Cardiac muscle cell (in vitro differentiated cells and primary cell): ENCODE measurements at regions not wholly inside any gene's neighbourhood (a gene's known extent, or its start where the extent isn't known, plus 50 kb on each side); places are given as distances from the start of the nearest gene placed in this dataset.

Experiments
- DNase-seq, 2 donors: peaks; one replicate each; pipeline versions ENCODE4 v3.0.0 to v3.0.0-alpha.2; 2010 to 2017; ENCODE audit warnings: low read depth in 1 of 2, low spot score in 1 of 2
- H3K27ac ChIP-seq: fragments of 200-600 bp; sonication (generic); 2 replicates; pipeline ENCODE4 v1.5.1; 2016
- H3K27me3 ChIP-seq: fragments of 200-600 bp; sonication (generic); 2 replicates; pipeline ENCODE4 v1.6.0; 2016; ENCODE audit warnings: control low read depth
- H3K36me3 ChIP-seq: fragments of 200-600 bp; sonication (generic); 2 replicates; pipeline ENCODE4 v1.5.1; 2016; ENCODE audit warnings: control low read depth
- H3K4me1 ChIP-seq: fragments of 200-600 bp; sonication (generic); 2 replicates; pipeline ENCODE4 v1.8.1; 2017; ENCODE audit warnings: low read depth, mild to moderate bottlenecking, mixed run types
- H3K4me3 ChIP-seq: fragments of 200-600 bp; sonication (generic); 2 replicates; pipeline ENCODE4 v1.5.1; 2016; ENCODE audit warnings: mild to moderate bottlenecking
- H3K9me3 ChIP-seq: fragments of 200-600 bp; sonication (generic); 2 replicates; pipeline ENCODE4 v1.5.1; 2017; ENCODE audit warnings: low read depth, mild to moderate bottlenecking, control low read depth
- TF ChIP-seq, protein P1 (sequence below): IDR thresholded peaks from 2 replicates; pipeline ENCODE4 v1.5.1; 2012; ENCODE audit warnings: low read depth, mild to moderate bottlenecking, low read length

DNA sequence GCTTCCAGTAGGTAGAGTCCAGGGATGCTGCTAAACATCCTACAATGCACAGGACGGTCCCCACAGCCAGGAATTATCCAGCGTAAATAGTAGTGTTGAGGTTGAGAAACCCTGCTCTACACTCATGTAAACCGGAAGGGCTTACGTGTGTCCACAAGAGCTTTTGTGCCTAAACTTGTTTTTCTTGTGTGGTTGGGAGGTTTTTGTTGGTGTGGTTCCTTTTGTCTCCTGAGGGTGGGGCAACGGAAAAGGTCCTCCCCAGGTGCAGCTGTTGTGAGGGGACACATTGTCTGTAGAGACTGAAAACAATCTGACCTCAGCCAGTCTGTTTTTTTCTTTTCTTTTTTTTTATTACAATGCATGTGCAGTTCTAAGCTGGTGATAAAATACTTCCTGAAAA lies 72.7 kb upstream of the MGAT5 start:
- Histone ChIP-seq H3K36me3 (no peaks in the 10 kb centered on the region), H3K4me3 (no peak overlapping the region), H3K4me1 (peaks cover 8% of the 10 kb centered on the region), H3K27me3 (no peaks in the 10 kb centered on the region), H3K27ac (no peak overlapping the region), H3K9me3 (no peaks in the 10 kb centered on the region)
- TF ChIP-seq, protein P1, sequence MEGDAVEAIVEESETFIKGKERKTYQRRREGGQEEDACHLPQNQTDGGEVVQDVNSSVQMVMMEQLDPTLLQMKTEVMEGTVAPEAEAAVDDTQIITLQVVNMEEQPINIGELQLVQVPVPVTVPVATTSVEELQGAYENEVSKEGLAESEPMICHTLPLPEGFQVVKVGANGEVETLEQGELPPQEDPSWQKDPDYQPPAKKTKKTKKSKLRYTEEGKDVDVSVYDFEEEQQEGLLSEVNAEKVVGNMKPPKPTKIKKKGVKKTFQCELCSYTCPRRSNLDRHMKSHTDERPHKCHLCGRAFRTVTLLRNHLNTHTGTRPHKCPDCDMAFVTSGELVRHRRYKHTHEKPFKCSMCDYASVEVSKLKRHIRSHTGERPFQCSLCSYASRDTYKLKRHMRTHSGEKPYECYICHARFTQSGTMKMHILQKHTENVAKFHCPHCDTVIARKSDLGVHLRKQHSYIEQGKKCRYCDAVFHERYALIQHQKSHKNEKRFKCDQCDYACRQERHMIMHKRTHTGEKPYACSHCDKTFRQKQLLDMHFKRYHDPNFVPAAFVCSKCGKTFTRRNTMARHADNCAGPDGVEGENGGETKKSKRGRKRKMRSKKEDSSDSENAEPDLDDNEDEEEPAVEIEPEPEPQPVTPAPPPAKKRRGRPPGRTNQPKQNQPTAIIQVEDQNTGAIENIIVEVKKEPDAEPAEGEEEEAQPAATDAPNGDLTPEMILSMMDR = no peak
- no peak for DNase-seq

- Histone ChIP-seq H3K27ac (no peak overlapping the region), H3K4me3 (no peak overlapping the region), H3K27me3 (no peaks in the 10 kb centered on the region), H3K4me1 (no peaks in the 10 kb centered on the region), H3K9me3 (no peaks in the 10 kb centered on the region), H3K36me3 (no peaks in the 10 kb centered on the region)
- TF ChIP-seq, protein P1 = no peak
- DNase-seq = no peak
Observed at GRCh38 chr2:134183679-134184078, 70.2 kb upstream of the MGAT5 start.

- DNase-seq = no peak
- Histone ChIP-seq H3K4me3 (no peak overlapping the region), H3K4me1 (no peaks in the 10 kb centered on the region), H3K9me3 (no peaks in the 10 kb centered on the region), H3K27me3 (no peaks in the 10 kb centered on the region), H3K27ac (no peak overlapping the region), H3K36me3 (no peaks in the 10 kb centered on the region)
- TF ChIP-seq, protein P1 = no peak
Observed at GRCh38 chr2:134185639-134186038, 68.2 kb upstream of the MGAT5 start.

GRCh38 chr2:134189009-134189720 lies 64.7 kb upstream of the MGAT5 start:
- no peaks in the 10 kb centered on the region for H3K4me1 ChIP-seq
- H3K9me3 ChIP-seq = no peaks in the 10 kb centered on the region
- H3K4me3 ChIP-seq = no peak overlapping the region
- no peaks in the 10 kb centered on the region for H3K36me3 ChIP-seq
- no peak overlapping the region for H3K27ac ChIP-seq
- no peaks in the 10 kb centered on the region for H3K27me3 ChIP-seq
- peak in 1 of 2 donors; percentile 54 for DNase-seq
- TF ChIP-seq, protein P1 = no peak

- TF ChIP-seq, protein P1 = no peak
- no peaks in the 10 kb centered on the region for H3K36me3 ChIP-seq
- H3K27ac ChIP-seq = no peak overlapping the region
- H3K27me3 ChIP-seq = no peaks in the 10 kb centered on the region
- DNase-seq = no peak
- H3K4me1 ChIP-seq = no peaks in the 10 kb centered on the region
- no peaks in the 10 kb centered on the region for H3K9me3 ChIP-seq
- H3K4me3 ChIP-seq = no peak overlapping the region
Observed at GRCh38 chr2:134190062-134190806, 63.6 kb upstream of the MGAT5 start.
